ENCODE measurements at regions not wholly inside any gene's neighbourhood (a gene's known extent, or its start where the extent isn't known, plus 50 kb on each side); places are given as distances from the start of the nearest gene placed in this dataset.

GRCh38 chr6:138695193-138695592, 78.4 kb upstream of the CCDC28A start (continued):
- no peak for TF ChIP-seq MAX (IDR thresholded peaks at IDR 0.05)
- no peak for TF ChIP-seq ZSCAN31 (CRISPR knock-in tag; IDR thresholded peaks at IDR 0.05; ENCODE audit: low read depth)
- no peak for TF ChIP-seq RXRA (CRISPR knock-in tag; IDR thresholded peaks at IDR 0.05)
- peak; percentile 86 for TF ChIP-seq NFE2L2 (IDR thresholded peaks at IDR 0.05; ENCODE audit: low read length)
- no peak for TF ChIP-seq JARID2 (CRISPR knock-in tag; IDR thresholded peaks at IDR 0.05; ENCODE audit: insufficient replicate concordance)
- no peak for TF ChIP-seq ZNF260 (CRISPR knock-in tag; IDR thresholded peaks at IDR 0.05; ENCODE audit: borderline replicate concordance, low read depth)
- no peak for TF ChIP-seq ZNF205 (CRISPR knock-in tag; IDR thresholded peaks at IDR 0.05)
- TF ChIP-seq MAFF (IDR thresholded peaks at IDR 0.05; ENCODE audit: low read depth, low read length), result 0 out of 2 replicates have a peak, but pooled peaks have one; percentile 44
- TF ChIP-seq ZNF670 (CRISPR knock-in tag; IDR thresholded peaks at IDR 0.05; ENCODE audit: borderline replicate concordance), result no peak

GRCh38 chr6:138714493-138714892, 59.1 kb upstream of the CCDC28A start:
- Histone ChIP-seq H3K9me3 (ENCODE audit: low read length) (0 out of 2 replicates have a peak, but pooled peaks cover 10% of the 10 kb centered on the region), H3K27me3 (ENCODE audit: control insufficient read depth in 1 of 2, insufficient read depth in 2 of 2, low read length in 2 of 2) (no peaks in the 10 kb centered on the region; a peak in 1 of 5 replicates), H2AFZ (ENCODE audit: low read length) (no peak overlapping the region), H3K9ac (ENCODE audit: insufficient read depth, low read depth, low read length) (no peak overlapping the region), H3K36me3 (replicated peaks in 1 of 2; ENCODE audit: control insufficient read depth in 1 of 2, insufficient read depth in 2 of 2, low read length in 2 of 2) (no peaks in the 10 kb centered on the region), H3K79me2 (ENCODE audit: insufficient read depth, low read length) (no peaks in the 10 kb centered on the region), H3K27ac (ENCODE audit: extremely low read length, insufficient read depth, low read length) (no peak overlapping the region), H4K20me1 (ENCODE audit: insufficient read depth, low read length) (no peaks in the 10 kb centered on the region), H3K4me3 (replicated peaks in 1 of 3; ENCODE audit: insufficient read depth in 1 of 3, low read depth in 2 of 3, low read length in 3 of 3) (no peak overlapping the region), H3K4me1 (ENCODE audit: insufficient read depth, low read length) (no peaks in the 10 kb centered on the region), H3K4me2 (ENCODE audit: low read depth, low read length) (no peak overlapping the region)
- DNase-seq (ENCODE audit: low spot score) (no peak), FAIRE-seq (no peak), ATAC-seq (no peak)
- ChIA-PET POLR2A (no interaction called here), CTCF (ENCODE audit: low intra/inter-chr PET ratio, low total read pairs) (no interaction called here)
- no peak for TF ChIP-seq PHF8 (CRISPR knock-in tag; IDR thresholded peaks at IDR 0.05)
- TF ChIP-seq ZNF841 (CRISPR knock-in tag; IDR thresholded peaks at IDR 0.05; ENCODE audit: borderline replicate concordance), result peak; percentile 73; the same call in 1 of the 2 replicates
- intact Hi-C loops (cut with micrococcal nuclease; ENCODE audit: unreplicated experiment), result no loop called here
- no TSS peak for BruUV-seq (replicated peaks)
- in situ Hi-C loops (cut with HindIII; ENCODE audit: extremely low pct_ligation_motif_present, low pct_unique_long_range_greater_than_20kb), result no loop called here
